HEK293 (cell line): ENCODE measurements at regions not wholly inside any gene's neighbourhood (a gene's known extent, or its start where the extent isn't known, plus 50 kb on each side); places are given as distances from the start of the nearest gene placed in this dataset.

Experiments
- CTCF ChIA-PET: fragments of 350-600 bp; formaldehyde crosslinking; extraction: SDS; loops from one replicate; lab custom pipeline; 2021; ENCODE audit warnings: antibody characterized with exemption; lab: Yijun Ruan, JAX
- POLR2A ChIA-PET: fragments of 300-600 bp; formaldehyde crosslinking; extraction: SDS; loops from one replicate; lab custom pipeline; 2020; ENCODE audit warnings: antibody characterized with exemption, inconsistent platforms; lab: Yijun Ruan, JAX
- H3K27ac ChIP-seq: fragments of 200-500 bp; sonication (Bioruptor generic); 2 replicates; pipeline ENCODE4 v1.5.1; 2014; ENCODE audit warnings: low read depth, low read length, control low read depth, inconsistent platforms; ENCODE audit errors: extremely low read depth
- H3K36me3 ChIP-seq, 2 experiments: fragments of 200-500 bp in 1 of 2; sonication (Bioruptor generic) in 1 of 2; 1 replicate in 1 of 2; 2 replicates in 1 of 2; pipeline ENCODE4 v1.5.1; 2014 to 2017; ENCODE audit warnings: inconsistent platforms in 2 of 2, low read length in 2 of 2; ENCODE audit not compliant: control insufficient read depth in 2 of 2, insufficient read depth in 1 of 2
- H3K4me1 ChIP-seq: fragments of 200-500 bp; sonication (Bioruptor generic); 2 replicates; pipeline ENCODE4 v1.5.1; 2014; ENCODE audit warnings: mild to moderate bottlenecking, low read length, inconsistent platforms; ENCODE audit not compliant: control insufficient read depth, insufficient read depth
- H3K4me3 ChIP-seq: 2 replicates; pipeline ENCODE4 v1.5.1; 2011; ENCODE audit warnings: low read depth, mild to moderate bottlenecking, control low read depth, low read length, moderate library complexity
- H3K9me3 ChIP-seq: fragments of 200-500 bp; sonication (Bioruptor generic); 2 replicates; pipeline ENCODE4 v1.5.1; 2014; ENCODE audit warnings: low read depth, low read length, inconsistent platforms; ENCODE audit not compliant: control insufficient read depth, insufficient read depth
- EGR2 ChIP-seq: fragments of 450-650 bp; formaldehyde crosslinking; IDR thresholded peaks from 2 replicates; pipeline ENCODE4 v1.5.1; 2016; ENCODE audit warnings: low read depth, missing biosample characterization, missing genetic modification characterization
- HOXA7 ChIP-seq: sonication (generic); formaldehyde crosslinking; IDR thresholded peaks from 2 replicates; pipeline ENCODE4 v1.8.1; 2022; ENCODE audit warnings: missing genetic modification reagents, borderline replicate concordance
- OVOL3 ChIP-seq: fragments of 450-650 bp; formaldehyde crosslinking; IDR thresholded peaks from 2 replicates; pipeline ENCODE4 v1.5.1; 2016; ENCODE audit warnings: missing biosample characterization, missing genetic modification characterization
- PRDM2 ChIP-seq: fragments of 450-650 bp; formaldehyde crosslinking; IDR thresholded peaks from 2 replicates; pipeline ENCODE4 v1.5.1; 2016; ENCODE audit warnings: missing biosample characterization, missing genetic modification characterization, borderline replicate concordance
- PRDM4 ChIP-seq: fragments of 450-650 bp; formaldehyde crosslinking; IDR thresholded peaks from 2 replicates; pipeline ENCODE4 v1.5.1; 2017; ENCODE audit warnings: missing biosample characterization, missing genetic modification characterization
- PRDM6 ChIP-seq: fragments of 450-650 bp; formaldehyde crosslinking; IDR thresholded peaks from 2 replicates; pipeline ENCODE4 v1.5.1; 2017; ENCODE audit warnings: missing biosample characterization, missing genetic modification characterization
- SP7 ChIP-seq: fragments of 450-650 bp; formaldehyde crosslinking; IDR thresholded peaks from 2 replicates; pipeline ENCODE4 v1.5.1; 2016; ENCODE audit warnings: missing biosample characterization, missing genetic modification characterization
- ZFHX2 ChIP-seq: fragments of 450-650 bp; formaldehyde crosslinking; conservative IDR thresholded peaks from 2 replicates; pipeline ENCODE4 v1.5.1; 2016; ENCODE audit warnings: missing biosample characterization, missing genetic modification characterization
- ZNF114 ChIP-seq: fragments of 450-650 bp; formaldehyde crosslinking; IDR thresholded peaks from 2 replicates; pipeline ENCODE4 v1.5.0; 2017; ENCODE audit warnings: missing biosample characterization, missing genetic modification characterization
- ZNF350 ChIP-seq: fragments of 450-650 bp; formaldehyde crosslinking; IDR thresholded peaks from 2 replicates; pipeline ENCODE4 v1.5.0; 2017; ENCODE audit warnings: missing biosample characterization, mild to moderate bottlenecking, missing genetic modification characterization
- ZNF449 ChIP-seq: fragments of 450-650 bp; formaldehyde crosslinking; IDR thresholded peaks from 2 replicates; pipeline ENCODE4 v1.5.1; 2017; ENCODE audit warnings: missing biosample characterization, mild to moderate bottlenecking, missing genetic modification characterization, moderate library complexity
- TF ChIP-seq, protein P1 (sequence below): fragments of 450-650 bp; formaldehyde crosslinking; IDR thresholded peaks from 2 replicates; pipeline ENCODE4 v1.5.1; 2016; ENCODE audit warnings: missing biosample characterization, missing genetic modification characterization

- ChIA-PET CTCF (no interaction called here), POLR2A (no interaction called here)
Measured at GRCh38 chr6:79143320-79143898, 65.4 kb upstream of the PHIP start.

More at GRCh38 chr6:79143320-79143898, 65.4 kb upstream of the PHIP start:
- Histone ChIP-seq H3K36me3 (no peaks in the 10 kb centered on the region), H3K4me3 (no peak overlapping the region), H3K9me3 (no peaks in the 10 kb centered on the region), H3K27ac (no peak overlapping the region), H3K4me1 (no peaks in the 10 kb centered on the region)
- TF ChIP-seq PRDM4 (no peak), EGR2 (tag by site-specific recombination) (no peak), SP7 (tag by site-specific recombination) (no peak), PRDM6 (tag by site-specific recombination) (no peak), HOXA7 (CRISPR knock-in tag) (no peak), PRDM2 (tag by site-specific recombination) (no peak), ZNF449 (tag by site-specific recombination) (no peak), ZNF114 (no peak), OVOL3 (no peak), ZFHX2 (tag by site-specific recombination) (no peak), ZNF350 (no peak)
- TF ChIP-seq, protein P1, sequence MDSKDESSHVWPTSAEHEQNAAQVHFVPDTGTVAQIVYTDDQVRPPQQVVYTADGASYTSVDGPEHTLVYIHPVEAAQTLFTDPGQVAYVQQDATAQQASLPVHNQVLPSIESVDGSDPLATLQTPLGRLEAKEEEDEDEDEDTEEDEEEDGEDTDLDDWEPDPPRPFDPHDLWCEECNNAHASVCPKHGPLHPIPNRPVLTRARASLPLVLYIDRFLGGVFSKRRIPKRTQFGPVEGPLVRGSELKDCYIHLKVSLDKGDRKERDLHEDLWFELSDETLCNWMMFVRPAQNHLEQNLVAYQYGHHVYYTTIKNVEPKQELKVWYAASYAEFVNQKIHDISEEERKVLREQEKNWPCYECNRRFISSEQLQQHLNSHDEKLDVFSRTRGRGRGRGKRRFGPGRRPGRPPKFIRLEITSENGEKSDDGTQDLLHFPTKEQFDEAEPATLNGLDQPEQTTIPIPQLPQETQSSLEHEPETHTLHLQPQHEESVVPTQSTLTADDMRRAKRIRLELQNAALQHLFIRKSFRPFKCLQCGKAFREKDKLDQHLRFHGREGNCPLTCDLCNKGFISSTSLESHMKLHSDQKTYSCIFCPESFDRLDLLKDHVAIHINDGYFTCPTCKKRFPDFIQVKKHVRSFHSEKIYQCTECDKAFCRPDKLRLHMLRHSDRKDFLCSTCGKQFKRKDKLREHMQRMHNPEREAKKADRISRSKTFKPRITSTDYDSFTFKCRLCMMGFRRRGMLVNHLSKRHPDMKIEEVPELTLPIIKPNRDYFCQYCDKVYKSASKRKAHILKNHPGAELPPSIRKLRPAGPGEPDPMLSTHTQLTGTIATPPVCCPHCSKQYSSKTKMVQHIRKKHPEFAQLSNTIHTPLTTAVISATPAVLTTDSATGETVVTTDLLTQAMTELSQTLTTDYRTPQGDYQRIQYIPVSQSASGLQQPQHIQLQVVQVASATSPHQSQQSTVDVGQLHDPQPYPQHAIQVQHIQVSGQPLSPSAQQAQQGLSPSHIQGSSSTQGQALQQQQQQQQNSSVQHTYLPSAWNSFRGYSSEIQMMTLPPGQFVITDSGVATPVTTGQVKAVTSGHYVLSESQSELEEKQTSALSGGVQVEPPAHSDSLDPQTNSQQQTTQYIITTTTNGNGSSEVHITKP (tag by site-specific recombination): no peak
